ENCODE measurements at regions not wholly inside any gene's neighbourhood (a gene's known extent, or its start where the extent isn't known, plus 50 kb on each side); places are given as distances from the start of the nearest gene placed in this dataset.

- TF ChIP-seq HMG20A (CRISPR knock-in tag; IDR thresholded peaks at IDR 0.05; ENCODE audit: borderline replicate concordance): no peak
- no peak for TF ChIP-seq DMAP1 (CRISPR knock-in tag; IDR thresholded peaks at IDR 0.05)
- TF ChIP-seq MYNN (CRISPR knock-in tag; IDR thresholded peaks at IDR 0.05; ENCODE audit: low read depth): no peak
- TF ChIP-seq POLR2AphosphoS5 (IDR thresholded peaks at IDR 0.05; ENCODE audit: low read depth, low read length): no peak
- TF ChIP-seq SPEN (CRISPR knock-in tag; IDR thresholded peaks at IDR 0.05; ENCODE audit: low read depth): no peak
- no peak for TF ChIP-seq CTCF (CRISPR knock-in tag; IDR thresholded peaks at IDR 0.05)
- no peak for TF ChIP-seq ELF1 (CRISPR knock-in tag; IDR thresholded peaks at IDR 0.05)
- no peak for TF ChIP-seq PHF8 (CRISPR knock-in tag; IDR thresholded peaks at IDR 0.05)
- no peak for TF ChIP-seq ZNF598 (CRISPR knock-in tag; IDR thresholded peaks at IDR 0.05; ENCODE audit: borderline replicate concordance)
- no peak for TF ChIP-seq ZNF24 (IDR thresholded peaks at IDR 0.05)
These were observed 149.8 kb upstream of the ARHGEF9 start for GRCh38 chrX:63934791-63935190.

Measured in HepG2 (cell line).